Osteocyte (in vitro differentiated cells): ENCODE measurements at regions not wholly inside any gene's neighbourhood (a gene's known extent, or its start where the extent isn't known, plus 50 kb on each side); places are given as distances from the start of the nearest gene placed in this dataset.
"Not testable (repeated sequence)": the region's sequence is repeated elsewhere in the genome, so short reads cannot be mapped to it uniquely, and the experiment has no call there.

Experiments
- DNase-seq: peaks from one replicate; pipeline ENCODE4 v3.0.0; 2021; ENCODE audit warnings: mixed read lengths; ENCODE audit not compliant: unreplicated experiment; ENCODE audit errors: extremely low spot score
- H3K27ac Mint-ChIP-seq: one replicate; pipeline ENCODE4 v1.8.0; 2021; ENCODE audit warnings: mild to moderate bottlenecking, mixed read lengths; ENCODE audit not compliant: unreplicated experiment
- H3K27me3 Mint-ChIP-seq: one replicate; pipeline ENCODE4 v1.8.0; 2021; ENCODE audit warnings: mixed read lengths; ENCODE audit not compliant: unreplicated experiment
- H3K36me3 Mint-ChIP-seq: one replicate; pipeline ENCODE4 v1.8.0; 2021; ENCODE audit warnings: mixed read lengths; ENCODE audit not compliant: unreplicated experiment
- H3K4me1 Mint-ChIP-seq: one replicate; pipeline ENCODE4 v1.8.0; 2021; ENCODE audit warnings: mixed read lengths; ENCODE audit not compliant: unreplicated experiment
- H3K4me3 Mint-ChIP-seq: one replicate; pipeline ENCODE4 v1.8.0; 2021; ENCODE audit warnings: mild to moderate bottlenecking, moderate library complexity, mixed read lengths; ENCODE audit not compliant: unreplicated experiment
- H3K9me3 Mint-ChIP-seq: one replicate; pipeline ENCODE4 v1.8.0; 2021; ENCODE audit warnings: mixed read lengths; ENCODE audit not compliant: unreplicated experiment
- CTCF ChIP-seq: fragments of 200-600 bp; sonication (generic); IDR thresholded peaks from 2 replicates; pipeline ENCODE4 v1.5.0; 2021; ENCODE audit warnings: antibody characterized with exemption, mild to moderate bottlenecking, moderate library complexity

GRCh38 chr13:33561627-33562026 is 256.3 kb upstream of the RFC3 start:
- H3K36me3 Mint-ChIP-seq: no peaks in the 10 kb centered on the region
- peaks cover 10% of the 10 kb centered on the region for H3K4me1 Mint-ChIP-seq
- no peak overlapping the region for H3K27ac Mint-ChIP-seq
- no peak for TF ChIP-seq CTCF
- H3K9me3 Mint-ChIP-seq: peaks cover 4% of the 10 kb centered on the region
- no peak for DNase-seq
- H3K4me3 Mint-ChIP-seq: no peak overlapping the region
- H3K27me3 Mint-ChIP-seq: no peaks in the 10 kb centered on the region

- TF ChIP-seq CTCF: no peak
- H3K36me3 Mint-ChIP-seq: no peaks in the 10 kb centered on the region
- H3K4me3 Mint-ChIP-seq: no peak overlapping the region
- peaks cover 4% of the 10 kb centered on the region for H3K9me3 Mint-ChIP-seq
- no peak overlapping the region for H3K27ac Mint-ChIP-seq
- DNase-seq: no peak
- no peaks in the 10 kb centered on the region for H3K4me1 Mint-ChIP-seq
- no peaks in the 10 kb centered on the region for H3K27me3 Mint-ChIP-seq
Observed at GRCh38 chr13:33571618-33572017, 246.3 kb upstream of the RFC3 start.

- not testable (repeated sequence) for H3K27ac Mint-ChIP-seq, H3K27me3 Mint-ChIP-seq, H3K4me3 Mint-ChIP-seq, H3K36me3 Mint-ChIP-seq, H3K9me3 Mint-ChIP-seq, DNase-seq, H3K4me1 Mint-ChIP-seq
Observed at GRCh38 chr13:33572322-33572721, 245.6 kb upstream of the RFC3 start.

GRCh38 chr13:33575378-33575777 is 242.6 kb upstream of the RFC3 start:
- Mint-ChIP-seq H3K9me3 (peaks cover 9% of the 10 kb centered on the region), H3K36me3 (no peaks in the 10 kb centered on the region), H3K4me3 (no peak overlapping the region), H3K27ac (no peak overlapping the region), H3K27me3 (peaks cover 15% of the 10 kb centered on the region), H3K4me1 (no peaks in the 10 kb centered on the region)
- no peak for TF ChIP-seq CTCF
- no peak for DNase-seq

GRCh38 chr13:33577007-33577406 is 240.9 kb upstream of the RFC3 start:
- Mint-ChIP-seq H3K27me3 (peaks cover 15% of the 10 kb centered on the region), H3K4me3 (no peak overlapping the region), H3K4me1 (no peaks in the 10 kb centered on the region), H3K9me3 (peaks cover 9% of the 10 kb centered on the region), H3K36me3 (no peaks in the 10 kb centered on the region), H3K27ac (no peak overlapping the region)
- DNase-seq: no peak
- no peak for TF ChIP-seq CTCF

- DNase-seq: no peak
Observed at GRCh38 chr13:33578786-33579185, 239.2 kb upstream of the RFC3 start.

More at GRCh38 chr13:33578786-33579185, 239.2 kb upstream of the RFC3 start:
- peaks cover 15% of the 10 kb centered on the region for H3K27me3 Mint-ChIP-seq
- no peak for TF ChIP-seq CTCF
- no peaks in the 10 kb centered on the region for H3K4me1 Mint-ChIP-seq
- H3K36me3 Mint-ChIP-seq: no peaks in the 10 kb centered on the region
- H3K27ac Mint-ChIP-seq: no peak overlapping the region
- H3K9me3 Mint-ChIP-seq: peaks cover 5% of the 10 kb centered on the region
- H3K4me3 Mint-ChIP-seq: no peak overlapping the region
